Uterus (tissue), 2 donors: ENCODE measurements at regions not wholly inside any gene's neighbourhood (a gene's known extent, or its start where the extent isn't known, plus 50 kb on each side); places are given as distances from the start of the nearest gene placed in this dataset.

ENCODE experiments used
- POLR2A ChIP-seq, 2 donors: fragments of 450-650 bp; IDR thresholded peaks; one replicate each; pipeline ENCODE4 v1.6.1; 2016; ENCODE audit warnings: antibody characterized with exemption in 2 of 2, mild to moderate bottlenecking in 1 of 2, moderate library complexity in 1 of 2
- TF ChIP-seq, protein P1 (sequence below), 4 experiments: fragments of 200-600 bp in 2 of 4; fragments of 450-650 bp in 2 of 4; sonication (generic) in 2 of 4; IDR thresholded peaks; one replicate each; pipeline ENCODE4 v1.5.1; 2016 to 2019; ENCODE audit warnings: antibody characterized with exemption in 4 of 4, mild to moderate bottlenecking in 2 of 4, moderate library complexity in 1 of 4

DNA sequence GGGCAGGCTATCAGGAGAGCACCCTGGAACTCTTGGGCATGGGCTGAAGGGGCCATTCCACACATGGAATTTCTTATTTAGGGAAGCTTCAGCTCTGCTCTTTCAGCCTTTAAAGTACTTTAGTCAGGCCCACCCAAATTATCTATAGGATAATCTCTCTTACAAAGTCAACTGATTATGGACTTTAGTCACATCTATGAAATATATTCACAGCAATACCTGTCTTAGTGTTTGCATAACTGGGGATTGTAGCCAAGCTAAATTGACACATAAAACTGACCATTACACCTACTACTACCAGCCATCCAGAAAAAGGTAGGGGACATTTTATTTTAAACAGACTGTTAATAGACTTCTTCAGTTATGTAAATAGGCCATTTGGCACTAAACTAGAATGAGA lies 114.9 kb upstream of the VANGL1 start:
- TF ChIP-seq, protein P1, sequence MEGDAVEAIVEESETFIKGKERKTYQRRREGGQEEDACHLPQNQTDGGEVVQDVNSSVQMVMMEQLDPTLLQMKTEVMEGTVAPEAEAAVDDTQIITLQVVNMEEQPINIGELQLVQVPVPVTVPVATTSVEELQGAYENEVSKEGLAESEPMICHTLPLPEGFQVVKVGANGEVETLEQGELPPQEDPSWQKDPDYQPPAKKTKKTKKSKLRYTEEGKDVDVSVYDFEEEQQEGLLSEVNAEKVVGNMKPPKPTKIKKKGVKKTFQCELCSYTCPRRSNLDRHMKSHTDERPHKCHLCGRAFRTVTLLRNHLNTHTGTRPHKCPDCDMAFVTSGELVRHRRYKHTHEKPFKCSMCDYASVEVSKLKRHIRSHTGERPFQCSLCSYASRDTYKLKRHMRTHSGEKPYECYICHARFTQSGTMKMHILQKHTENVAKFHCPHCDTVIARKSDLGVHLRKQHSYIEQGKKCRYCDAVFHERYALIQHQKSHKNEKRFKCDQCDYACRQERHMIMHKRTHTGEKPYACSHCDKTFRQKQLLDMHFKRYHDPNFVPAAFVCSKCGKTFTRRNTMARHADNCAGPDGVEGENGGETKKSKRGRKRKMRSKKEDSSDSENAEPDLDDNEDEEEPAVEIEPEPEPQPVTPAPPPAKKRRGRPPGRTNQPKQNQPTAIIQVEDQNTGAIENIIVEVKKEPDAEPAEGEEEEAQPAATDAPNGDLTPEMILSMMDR (IDR thresholded peaks at IDR 0.05), result no peak
- no peak for TF ChIP-seq POLR2A (IDR thresholded peaks at IDR 0.05)
